Uterus (tissue), 2 donors: ENCODE measurements at regions not wholly inside any gene's neighbourhood (a gene's known extent, or its start where the extent isn't known, plus 50 kb on each side); places are given as distances from the start of the nearest gene placed in this dataset.

Experiments used
- CTCF ChIP-seq, 4 experiments: fragments of 200-600 bp in 2 of 4; fragments of 450-650 bp in 2 of 4; sonication (generic) in 2 of 4; IDR thresholded peaks; one replicate each; pipeline ENCODE4 v1.5.1; 2016 to 2019; ENCODE audit warnings: antibody characterized with exemption in 4 of 4, mild to moderate bottlenecking in 2 of 4, moderate library complexity in 1 of 4
- POLR2A ChIP-seq, 2 donors: fragments of 450-650 bp; IDR thresholded peaks; one replicate each; pipeline ENCODE4 v1.6.1; 2016; ENCODE audit warnings: antibody characterized with exemption in 2 of 2, mild to moderate bottlenecking in 1 of 2, moderate library complexity in 1 of 2

DNA sequence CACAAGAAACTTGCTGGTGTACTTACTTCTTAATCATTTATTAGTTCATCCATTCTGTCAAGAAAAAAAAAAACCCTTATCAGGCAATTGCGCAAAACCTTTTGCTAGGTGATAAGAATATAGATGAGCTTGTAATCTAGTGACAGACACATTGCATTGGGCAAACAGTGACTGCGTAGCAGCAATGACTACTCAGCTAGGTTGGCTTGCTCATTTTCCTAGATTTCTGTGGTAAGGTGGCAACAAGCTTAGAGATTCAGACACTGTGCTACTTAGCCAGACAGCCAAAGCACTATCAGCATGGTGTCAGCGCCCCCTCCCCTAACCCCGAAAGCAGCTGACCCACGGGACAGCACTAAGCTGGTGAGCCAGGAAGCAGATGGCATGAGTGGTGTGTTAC is 203.1 kb downstream of the BARHL2 start:
- TF ChIP-seq CTCF (IDR thresholded peaks at IDR 0.05), result no peak
- no peak for TF ChIP-seq POLR2A (IDR thresholded peaks at IDR 0.05)
